HEK293T (cell line): ENCODE measurements at regions not wholly inside any gene's neighbourhood (a gene's known extent, or its start where the extent isn't known, plus 50 kb on each side); places are given as distances from the start of the nearest gene placed in this dataset.

Experiments
- ARNT ChIP-seq: fragments of 450-650 bp; IDR thresholded peaks from 2 replicates; pipeline ENCODE4 v1.6.1; 2017; ENCODE audit warnings: mild to moderate bottlenecking
- CTBP1 ChIP-seq: fragments of 450-650 bp; IDR thresholded peaks from 2 replicates; pipeline ENCODE4 v1.6.1; 2016; ENCODE audit warnings: borderline replicate concordance
- ELF4 ChIP-seq: fragments of 450-650 bp; IDR thresholded peaks from 2 replicates; pipeline ENCODE4 v1.6.1; 2017; ENCODE audit warnings: antibody characterized with exemption
- FOXA1 ChIP-seq: fragments of 450-650 bp; IDR thresholded peaks from 2 replicates; pipeline ENCODE4 v1.6.1; 2016; ENCODE audit warnings: mild to moderate bottlenecking
- FOXK2 ChIP-seq: fragments of 450-650 bp; IDR thresholded peaks from 2 replicates; pipeline ENCODE4 v1.6.1; 2016; ENCODE audit warnings: mild to moderate bottlenecking
- FOXM1 ChIP-seq: fragments of 450-650 bp; IDR thresholded peaks from 2 replicates; pipeline ENCODE4 v1.6.1; 2017; ENCODE audit warnings: mild to moderate bottlenecking, borderline replicate concordance
- L3MBTL2 ChIP-seq: fragments of 450-650 bp; conservative IDR thresholded peaks from 2 replicates; pipeline ENCODE4 v1.6.1; 2016; ENCODE audit warnings: mild to moderate bottlenecking
- NFRKB ChIP-seq: fragments of 450-650 bp; IDR thresholded peaks from 2 replicates; pipeline ENCODE4 v1.6.1; 2016; ENCODE audit warnings: mild to moderate bottlenecking, moderate library complexity
- SP1 ChIP-seq: fragments of 450-650 bp; IDR thresholded peaks from 2 replicates; pipeline ENCODE4 v1.6.1; 2017
- SUZ12 ChIP-seq: fragments of 450-650 bp; IDR thresholded peaks from 2 replicates; pipeline ENCODE4 v1.6.1; 2016; ENCODE audit warnings: mild to moderate bottlenecking
- TARDBP ChIP-seq: fragments of 450-650 bp; IDR thresholded peaks from 2 replicates; pipeline ENCODE4 v1.6.1; 2016
- ZNF384 ChIP-seq: fragments of 450-650 bp; IDR thresholded peaks from 2 replicates; pipeline ENCODE4 v1.6.1; 2016
- TF ChIP-seq, protein P1 (sequence below): fragments of 450-650 bp; IDR thresholded peaks from 2 replicates; pipeline ENCODE4 v1.6.1; 2016

DNA sequence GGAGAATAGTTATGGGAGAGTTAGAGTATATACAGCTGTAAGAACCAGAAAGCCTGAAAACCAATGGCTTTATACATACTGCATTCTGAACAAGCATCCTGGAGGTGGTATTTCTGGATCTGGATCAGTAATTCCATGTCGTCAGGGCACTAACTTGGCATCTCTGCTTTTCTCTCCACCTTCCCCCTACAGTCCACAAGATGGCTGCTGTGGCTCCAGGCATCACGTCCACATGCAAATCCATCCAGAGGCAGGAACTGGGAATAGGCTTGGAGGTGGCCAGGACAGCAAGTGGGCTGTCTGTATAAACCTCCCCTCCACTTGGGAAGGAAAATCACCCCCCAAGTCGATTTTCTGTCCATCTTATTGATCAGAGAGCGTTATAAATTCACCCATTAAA, 86.2 kb upstream of the WDR26 start:
- TF ChIP-seq ARNT (no peak), TARDBP (no peak), SUZ12 (no peak), FOXA1 (no peak), FOXK2 (no peak), L3MBTL2 (no peak), FOXM1 (peak; percentile 33; the same call in 1 of the 2 replicates), ELF4 (no peak), SP1 (no peak), CTBP1 (no peak), ZNF384 (no peak), NFRKB (no peak)
- TF ChIP-seq, protein P1, sequence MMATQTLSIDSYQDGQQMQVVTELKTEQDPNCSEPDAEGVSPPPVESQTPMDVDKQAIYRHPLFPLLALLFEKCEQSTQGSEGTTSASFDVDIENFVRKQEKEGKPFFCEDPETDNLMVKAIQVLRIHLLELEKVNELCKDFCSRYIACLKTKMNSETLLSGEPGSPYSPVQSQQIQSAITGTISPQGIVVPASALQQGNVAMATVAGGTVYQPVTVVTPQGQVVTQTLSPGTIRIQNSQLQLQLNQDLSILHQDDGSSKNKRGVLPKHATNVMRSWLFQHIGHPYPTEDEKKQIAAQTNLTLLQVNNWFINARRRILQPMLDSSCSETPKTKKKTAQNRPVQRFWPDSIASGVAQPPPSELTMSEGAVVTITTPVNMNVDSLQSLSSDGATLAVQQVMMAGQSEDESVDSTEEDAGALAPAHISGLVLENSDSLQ: no peak
